ENCODE measurements at regions not wholly inside any gene's neighbourhood (a gene's known extent, or its start where the extent isn't known, plus 50 kb on each side); places are given as distances from the start of the nearest gene placed in this dataset.
A peak's percentile ranks its signal among the peaks of the same experiment; 100 is the strongest.
"Not testable (repeated sequence)": the region's sequence is repeated elsewhere in the genome, so short reads cannot be mapped to it uniquely, and the experiment has no call there.

GRCh38 chr5:6273749-6274148 is 104.6 kb downstream of the MED10 start:
- no peak for DNase-seq (ENCODE audit: low spot score)

GRCh38 chr5:6273090-6273735 is 105.1 kb downstream of the MED10 start:
- DNase-seq (ENCODE audit: low spot score), result no peak

- no peak for DNase-seq (ENCODE audit: low spot score)
These were observed 108.4 kb downstream of the MED10 start for GRCh38 chr5:6269925-6270324.

GRCh38 chr5:6266671-6267197 is 111.6 kb downstream of the MED10 start:
- no peak for DNase-seq (ENCODE audit: low spot score)

DNA sequence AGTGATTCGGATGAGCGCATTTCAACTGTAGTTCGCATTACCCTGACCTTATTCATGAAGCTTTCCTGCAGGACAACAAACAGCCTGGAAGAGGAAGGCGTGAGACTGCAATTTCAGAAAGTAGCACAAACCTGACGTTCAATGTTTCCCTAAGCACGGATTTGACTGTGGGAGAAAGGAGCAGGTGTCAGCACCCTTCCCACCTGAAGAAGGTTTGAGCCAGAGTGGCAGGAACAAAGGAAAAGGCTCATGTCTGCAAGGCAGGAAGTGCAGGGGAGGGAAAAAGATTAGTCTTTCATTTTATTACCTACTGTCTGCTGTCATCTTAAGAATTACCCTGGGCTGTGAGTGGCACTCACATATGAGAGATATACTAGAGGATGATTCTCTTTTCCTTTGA is 114.0 kb downstream of the MED10 start:
- DNase-seq (ENCODE audit: low spot score), result no peak

GRCh38 chr5:6262651-6263363 is 115.5 kb downstream of the MED10 start:
- no peak for DNase-seq (ENCODE audit: low spot score)

DNA sequence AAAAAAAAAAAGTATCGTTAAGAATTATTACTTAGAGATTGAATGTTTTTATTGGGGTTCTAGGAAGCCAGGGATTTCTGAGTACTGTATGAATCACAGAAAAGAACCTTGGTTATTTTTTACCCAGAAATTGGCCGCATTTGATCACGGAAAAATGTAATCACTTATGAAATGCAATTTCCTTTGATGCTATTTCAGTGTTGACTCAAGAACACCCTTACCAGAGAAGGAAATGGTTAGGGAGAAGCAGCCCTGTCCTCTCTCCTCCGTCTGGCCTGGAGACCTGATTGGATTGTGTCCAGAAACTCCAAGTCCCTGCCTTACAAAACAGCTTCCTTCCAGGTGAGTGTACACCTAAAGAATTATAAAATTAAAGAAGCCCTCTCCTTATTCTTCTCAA is 116.7 kb downstream of the MED10 start:
- DNase-seq (ENCODE audit: low spot score), result no peak

DNA sequence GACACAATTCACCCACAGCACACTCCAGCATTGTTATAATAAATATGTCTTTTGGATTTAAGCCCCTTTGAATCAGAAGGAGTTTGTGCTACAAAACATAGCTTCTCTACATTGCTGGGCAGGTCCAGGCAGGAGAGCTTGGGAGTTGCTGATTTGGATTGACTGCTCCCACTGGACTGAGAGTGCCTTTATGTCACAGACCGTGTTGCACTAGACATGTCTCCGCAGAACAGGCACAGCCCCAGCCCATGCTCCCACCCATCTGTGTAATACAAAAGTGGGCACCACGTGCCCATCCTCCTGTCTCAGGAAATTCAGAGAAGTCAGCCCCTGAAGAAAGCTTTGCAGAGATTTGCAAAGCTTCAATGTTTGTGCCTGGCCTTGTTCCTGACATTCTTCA is 117.1 kb downstream of the MED10 start:
- no peak for DNase-seq (ENCODE audit: low spot score)

- DNase-seq (ENCODE audit: low spot score), result no peak
These were observed 117.5 kb downstream of the MED10 start for GRCh38 chr5:6260846-6261245.

- no peak for DNase-seq (ENCODE audit: low spot score)
These were observed 121.4 kb downstream of the MED10 start for GRCh38 chr5:6256901-6257300.

DNA sequence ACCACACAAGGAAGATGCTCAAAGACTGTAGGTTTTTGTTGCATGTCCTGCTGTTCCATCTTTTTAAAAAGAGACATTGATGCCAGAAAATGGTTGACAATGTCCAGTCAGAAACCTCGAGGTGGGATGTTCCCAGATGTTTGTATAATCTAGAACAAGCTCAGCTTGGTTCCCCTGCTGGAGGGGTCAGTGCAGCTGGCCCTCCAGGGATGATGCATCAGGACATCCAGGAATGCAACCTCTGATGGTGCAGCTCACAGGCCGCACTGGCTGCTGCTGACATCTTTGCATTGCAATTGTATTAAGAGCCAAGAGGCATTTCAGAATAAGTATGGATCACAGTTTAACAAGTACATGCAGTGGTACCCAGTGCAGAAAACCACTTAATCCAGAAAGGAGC is 122.4 kb downstream of the MED10 start:
- DNase-seq (ENCODE audit: low spot score), result no peak

DNA sequence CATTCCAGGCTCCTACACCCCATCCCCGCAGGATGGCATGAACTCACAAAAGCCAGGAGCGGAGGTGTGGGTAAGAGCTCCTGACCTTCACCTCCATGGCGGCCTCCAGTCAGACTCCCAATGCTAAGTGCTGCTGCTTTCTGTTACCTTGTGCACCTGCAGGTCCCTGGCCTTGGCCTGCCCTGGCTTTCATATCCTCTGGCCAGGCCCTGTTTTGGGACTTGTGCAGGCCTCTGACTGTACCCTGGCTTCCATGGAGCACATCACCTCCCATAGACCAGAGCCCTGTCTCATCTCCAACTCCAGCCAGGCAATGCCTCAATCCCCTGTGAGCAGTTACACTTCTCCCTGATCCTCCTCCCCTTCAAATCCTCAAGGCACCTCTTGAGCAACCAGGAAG is 124.5 kb downstream of the MED10 start:
- no peak for DNase-seq (ENCODE audit: low spot score)

DNA sequence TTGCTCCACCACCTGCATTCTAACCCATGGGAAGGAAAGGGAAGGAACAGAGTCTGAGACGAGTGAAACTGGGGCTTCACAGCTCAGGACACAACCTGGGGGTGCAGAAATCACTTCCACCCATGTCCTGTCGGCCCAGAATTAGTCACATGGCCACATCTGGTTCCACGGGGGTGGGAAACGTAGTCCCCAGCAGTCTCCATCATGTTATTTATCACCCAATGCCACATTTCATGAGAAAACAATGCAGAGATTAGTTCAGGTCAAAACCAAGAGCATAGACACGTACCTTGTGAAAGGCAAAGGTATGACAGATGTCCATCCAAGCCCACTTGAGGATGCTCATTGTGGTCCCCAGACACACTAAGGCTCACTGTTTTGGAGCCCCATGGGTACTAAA is 125.1 kb downstream of the MED10 start:
- DNase-seq (ENCODE audit: low spot score), result no peak

- no peak for DNase-seq (ENCODE audit: low spot score)
These were observed 125.8 kb downstream of the MED10 start for GRCh38 chr5:6252581-6252980.

GRCh38 chr5:6251565-6252102 is 126.7 kb downstream of the MED10 start:
- no peak for DNase-seq (ENCODE audit: low spot score)

- DNase-seq (ENCODE audit: low spot score), result no peak
These were observed 128.2 kb downstream of the MED10 start for GRCh38 chr5:6250121-6250520.

GRCh38 chr5:6248132-6248531 is 130.2 kb downstream of the MED10 start:
- no peak for DNase-seq (ENCODE audit: low spot score)

DNA sequence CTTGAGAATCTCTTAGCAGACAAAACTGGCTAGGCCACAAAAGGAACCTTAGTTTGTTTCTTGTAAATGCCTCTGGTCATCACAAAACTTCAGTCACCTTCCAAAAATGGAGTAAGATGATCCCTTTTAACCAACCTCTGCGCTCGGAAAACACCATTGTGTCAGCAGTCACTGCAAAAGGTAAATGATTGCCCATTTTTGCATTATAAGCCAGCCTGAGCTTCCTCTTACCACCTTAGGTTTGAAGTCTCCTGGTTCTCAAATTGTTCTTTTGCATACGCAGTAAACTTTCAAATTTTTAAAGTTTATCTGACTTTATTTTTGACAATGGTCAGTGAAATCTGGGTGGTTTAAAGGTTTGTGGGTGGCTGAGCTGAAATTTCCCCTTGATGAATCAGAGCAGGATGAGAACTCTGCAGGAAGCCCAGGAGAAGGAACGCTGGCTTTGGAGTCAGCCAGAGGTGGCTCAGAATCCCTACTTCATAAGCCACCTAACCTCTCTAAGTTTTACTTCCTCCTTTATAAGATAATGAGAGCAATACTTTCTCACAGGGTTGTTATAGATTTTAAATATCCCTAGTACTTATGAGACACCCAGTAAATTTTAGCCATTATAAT is 131.4 kb downstream of the MED10 start:
- DNase-seq (ENCODE audit: low spot score), result no peak

- DNase-seq (ENCODE audit: low spot score), result no peak
These were observed 134.0 kb downstream of the MED10 start for GRCh38 chr5:6244339-6244714.

DNA sequence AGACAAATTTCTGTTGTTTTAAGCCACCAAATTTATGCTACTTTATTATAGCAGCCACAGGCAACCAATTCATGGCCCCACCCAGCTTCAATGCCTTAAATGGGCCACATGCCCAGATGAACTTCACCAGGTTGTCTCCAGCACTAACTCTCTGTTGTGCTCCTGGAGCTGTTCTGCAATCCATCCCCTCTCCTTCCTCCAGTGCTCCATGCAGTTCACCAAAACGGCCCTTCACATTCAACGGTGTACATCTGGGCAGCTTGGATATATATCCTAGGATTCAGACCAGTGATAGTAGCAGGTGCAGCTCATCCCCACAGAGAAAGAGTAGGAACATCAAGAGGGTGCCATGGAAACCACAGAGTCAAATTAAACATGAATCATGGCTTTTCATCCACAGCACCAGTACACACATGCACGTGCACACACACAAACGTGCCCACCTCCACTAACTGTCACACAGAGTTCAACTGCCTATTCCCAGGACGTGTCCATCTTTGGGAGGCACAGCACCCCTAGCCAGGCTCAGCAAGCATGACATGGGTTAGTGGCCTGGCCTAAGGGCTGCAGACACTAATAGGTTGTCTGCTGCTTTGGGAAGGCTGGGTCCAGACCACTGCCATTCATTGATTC is 134.5 kb downstream of the MED10 start:
- DNase-seq (ENCODE audit: low spot score), result peak; percentile 18

GRCh38 chr5:6241056-6241455 is 137.3 kb downstream of the MED10 start:
- not testable (repeated sequence) for DNase-seq (ENCODE audit: low spot score)

- no peak for DNase-seq (ENCODE audit: low spot score)
These were observed 141.4 kb downstream of the MED10 start for GRCh38 chr5:6236858-6237481.
